Esophagus muscularis mucosa (tissue), 3 donors: ENCODE measurements at regions not wholly inside any gene's neighbourhood (a gene's known extent, or its start where the extent isn't known, plus 50 kb on each side); places are given as distances from the start of the nearest gene placed in this dataset.

Experiments
- POLR2A ChIP-seq: fragments of 450-650 bp; IDR thresholded peaks from one replicate; pipeline ENCODE4 v1.6.1; 2017; ENCODE audit warnings: antibody characterized with exemption, moderate library complexity, mild to moderate bottlenecking, low read depth
- TF ChIP-seq, protein P1 (sequence below), 3 experiments: fragments of 200-600 bp in 2 of 3; fragments of 450-650 bp in 1 of 3; sonication (generic) in 2 of 3; IDR thresholded peaks; one replicate each; pipeline ENCODE4 v1.5.1; 2017 to 2019; ENCODE audit warnings: antibody characterized with exemption in 3 of 3, mild to moderate bottlenecking in 2 of 3, moderate library complexity in 1 of 3

DNA sequence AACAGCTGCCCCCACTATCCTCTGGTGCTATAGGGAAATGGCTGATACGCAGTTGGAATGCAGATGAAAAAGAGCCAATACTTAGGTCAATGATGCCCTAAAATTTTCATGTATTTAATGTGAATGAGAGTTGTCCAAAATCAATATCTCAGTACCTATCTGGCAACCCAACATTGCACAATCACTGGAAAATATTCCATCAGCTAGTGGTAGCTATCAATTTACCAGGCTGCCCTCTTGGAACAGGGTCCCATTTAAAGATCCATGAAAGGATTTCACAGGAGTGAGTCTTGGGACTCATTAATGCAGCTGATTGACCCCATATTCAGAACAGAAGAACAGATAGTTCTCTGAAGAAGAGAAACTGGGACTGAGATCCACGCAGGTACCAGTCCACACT is 638.9 kb downstream of the SMARCA1 start:
- TF ChIP-seq, protein P1, sequence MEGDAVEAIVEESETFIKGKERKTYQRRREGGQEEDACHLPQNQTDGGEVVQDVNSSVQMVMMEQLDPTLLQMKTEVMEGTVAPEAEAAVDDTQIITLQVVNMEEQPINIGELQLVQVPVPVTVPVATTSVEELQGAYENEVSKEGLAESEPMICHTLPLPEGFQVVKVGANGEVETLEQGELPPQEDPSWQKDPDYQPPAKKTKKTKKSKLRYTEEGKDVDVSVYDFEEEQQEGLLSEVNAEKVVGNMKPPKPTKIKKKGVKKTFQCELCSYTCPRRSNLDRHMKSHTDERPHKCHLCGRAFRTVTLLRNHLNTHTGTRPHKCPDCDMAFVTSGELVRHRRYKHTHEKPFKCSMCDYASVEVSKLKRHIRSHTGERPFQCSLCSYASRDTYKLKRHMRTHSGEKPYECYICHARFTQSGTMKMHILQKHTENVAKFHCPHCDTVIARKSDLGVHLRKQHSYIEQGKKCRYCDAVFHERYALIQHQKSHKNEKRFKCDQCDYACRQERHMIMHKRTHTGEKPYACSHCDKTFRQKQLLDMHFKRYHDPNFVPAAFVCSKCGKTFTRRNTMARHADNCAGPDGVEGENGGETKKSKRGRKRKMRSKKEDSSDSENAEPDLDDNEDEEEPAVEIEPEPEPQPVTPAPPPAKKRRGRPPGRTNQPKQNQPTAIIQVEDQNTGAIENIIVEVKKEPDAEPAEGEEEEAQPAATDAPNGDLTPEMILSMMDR (IDR thresholded peaks at IDR 0.05) = no peak
- no peak for TF ChIP-seq POLR2A
